Neuronal stem cell (in vitro differentiated cells): ENCODE measurements at regions not wholly inside any gene's neighbourhood (a gene's known extent, or its start where the extent isn't known, plus 50 kb on each side); places are given as distances from the start of the nearest gene placed in this dataset.
A peak's percentile ranks its signal among the peaks of the same experiment; 100 is the strongest.
"Not testable (repeated sequence)": the region's sequence is repeated elsewhere in the genome, so short reads cannot be mapped to it uniquely, and the experiment has no call there.

Source experiments
- DNase-seq: peaks from one replicate; pipeline ENCODE4 v3.0.0-alpha.2; 2013; ENCODE audit warnings: low spot score
- H2AFZ ChIP-seq: one replicate; pipeline ENCODE4 v1.6.1; 2013; ENCODE audit warnings: mild to moderate bottlenecking, low read length, inconsistent platforms
- H2AK5ac ChIP-seq: 2 replicates; pipeline ENCODE4 v1.6.1; 2013; ENCODE audit warnings: low read depth, mild to moderate bottlenecking, inconsistent platforms, low read length, moderate library complexity, mixed read lengths
- H2BK120ac ChIP-seq: 2 replicates; pipeline ENCODE4 v1.6.1; 2013; ENCODE audit warnings: low read depth, mild to moderate bottlenecking, inconsistent platforms, low read length, moderate library complexity, mixed read lengths
- H2BK12ac ChIP-seq: one replicate; pipeline ENCODE4 v1.6.1; 2013; ENCODE audit warnings: low read length, inconsistent platforms
- H2BK15ac ChIP-seq: 2 replicates; pipeline ENCODE4 v1.6.1; 2013; ENCODE audit warnings: mild to moderate bottlenecking, low read length, inconsistent platforms, mixed read lengths
- H2BK5ac ChIP-seq: one replicate; pipeline ENCODE4 v1.6.1; 2013; ENCODE audit warnings: inconsistent platforms, mild to moderate bottlenecking, low read length, moderate library complexity
- H3K14ac ChIP-seq: one replicate; pipeline ENCODE4 v1.6.1; 2013; ENCODE audit warnings: low read length, inconsistent platforms
- H3K18ac ChIP-seq: 2 replicates; pipeline ENCODE4 v1.6.1; 2013; ENCODE audit warnings: low read length, inconsistent platforms
- H3K23ac ChIP-seq: 2 replicates; pipeline ENCODE4 v1.6.1; 2013; ENCODE audit warnings: low read depth, mild to moderate bottlenecking, mixed read lengths, low read length, inconsistent platforms; ENCODE audit not compliant: poor library complexity
- H3K27ac ChIP-seq: replicated peaks from 3 replicates; pipeline ENCODE4 v1.5.1; 2013; ENCODE audit warnings: low read length, inconsistent platforms
- H3K27me3 ChIP-seq, 3 experiments: 2 replicates each; pipeline ENCODE4 v1.6.1; 2013; ENCODE audit warnings: low read length in 3 of 3, mild to moderate bottlenecking in 2 of 3, inconsistent platforms in 1 of 3, low read depth in 1 of 3, mixed read lengths in 1 of 3, moderate library complexity in 1 of 3; ENCODE audit not compliant: control insufficient read depth in 3 of 3, insufficient read depth in 3 of 3
- H3K36me3 ChIP-seq, 2 donors: replicated peaks in 1 of 2; 2 replicates each; pipeline ENCODE4 v1.6.1; 2013; ENCODE audit warnings: low read length in 2 of 2; ENCODE audit not compliant: control insufficient read depth in 2 of 2, insufficient read depth in 2 of 2
- H3K4ac ChIP-seq: 2 replicates; pipeline ENCODE4 v1.6.1; 2013; ENCODE audit warnings: inconsistent platforms, mild to moderate bottlenecking, low read length, moderate library complexity
- H3K4me1 ChIP-seq, 2 donors: 1 replicate in 1 of 2; 2 replicates in 1 of 2; pipeline ENCODE4 v1.6.1; 2013; ENCODE audit warnings: low read length in 2 of 2, low read depth in 1 of 2; ENCODE audit not compliant: control insufficient read depth in 2 of 2, insufficient read depth in 1 of 2
- H3K4me2 ChIP-seq: one replicate; pipeline ENCODE4 v1.6.1; 2013; ENCODE audit warnings: mild to moderate bottlenecking, low read length, inconsistent platforms; ENCODE audit not compliant: insufficient read depth, poor library complexity, severe bottlenecking
- H3K4me3 ChIP-seq, 2 donors: 2 replicates each; pipeline ENCODE4 v1.5.1; 2013; ENCODE audit warnings: low read length in 2 of 2, mild to moderate bottlenecking in 2 of 2, inconsistent platforms in 1 of 2, moderate library complexity in 1 of 2
- H3K79me1 ChIP-seq: one replicate; pipeline ENCODE4 v1.6.1; 2013; ENCODE audit warnings: low read depth, mild to moderate bottlenecking, inconsistent platforms, low read length, moderate library complexity
- H3K9ac ChIP-seq: one replicate; pipeline ENCODE4 v1.6.1; 2013; ENCODE audit warnings: mild to moderate bottlenecking, low read depth, low read length, inconsistent platforms; ENCODE audit not compliant: poor library complexity
- H3K9me3 ChIP-seq, 2 donors: replicated peaks in 1 of 2; 2 replicates each; pipeline versions ENCODE3 to v1.6.1; 2013; ENCODE audit warnings: low read length in 2 of 2, mild to moderate bottlenecking in 2 of 2, inconsistent platforms in 1 of 2, low read depth in 1 of 2, mixed read lengths in 1 of 2, moderate library complexity in 1 of 2; ENCODE audit not compliant: control insufficient read depth in 2 of 2, insufficient read depth in 1 of 2
- H4K8ac ChIP-seq: one replicate; pipeline ENCODE4 v1.6.1; 2013; ENCODE audit warnings: low read depth, mild to moderate bottlenecking, inconsistent platforms, low read length, moderate library complexity
- H4K91ac ChIP-seq: one replicate; pipeline ENCODE4 v1.6.1; 2013; ENCODE audit warnings: low read length, low read depth, mild to moderate bottlenecking, inconsistent platforms; ENCODE audit not compliant: poor library complexity
- WGBS, 2 donors: extraction: QIAGEN DNeasy Blood & Tissue Kit; methylation state at CpG; one replicate each; pipeline ENCODE4 v1.1.7; 2013; ENCODE audit warnings: missing lambda C conversion rate in 2 of 2, mixed read lengths in 1 of 2; ENCODE audit not compliant: insufficient read length in 2 of 2, insufficient replicate concordance in 1 of 2; ENCODE audit errors: extremely low coverage in 2 of 2; 5-methylcytosine and 5-hydroxymethylcytosine counted together

- H2BK15ac ChIP-seq, H4K8ac ChIP-seq, H2BK5ac ChIP-seq, H3K4me1 ChIP-seq, H3K23ac ChIP-seq, H2BK12ac ChIP-seq, H3K36me3 ChIP-seq, H4K91ac ChIP-seq, H2AFZ ChIP-seq, H3K9me3 ChIP-seq, H3K4ac ChIP-seq, H3K9ac ChIP-seq, H2BK120ac ChIP-seq, H3K14ac ChIP-seq, H3K4me2 ChIP-seq, H3K27ac ChIP-seq, H3K79me1 ChIP-seq, H2AK5ac ChIP-seq, DNase-seq, H3K27me3 ChIP-seq, H3K18ac ChIP-seq, H3K4me3 ChIP-seq: not testable (repeated sequence)
- WGBS, 2 donors, result no CpG with 5 or more reads among the region's 11 CpGs
These were observed 162.2 kb downstream of the LAT start for GRCh38 chr16:29146808-29147643.

GRCh38 chr16:29146266-29146665, 161.4 kb downstream of the LAT start:
- Histone ChIP-seq H3K4me1 (no peaks in the 10 kb centered on the region), H3K79me1 (no peaks in the 10 kb centered on the region), H3K27me3 (no peaks in the 10 kb centered on the region), H3K18ac (no peak overlapping the region), H3K36me3 (no peaks in the 10 kb centered on the region), H4K91ac (no peak overlapping the region), H3K23ac (no peak overlapping the region), H2AFZ (no peak overlapping the region), H3K14ac (no peak overlapping the region), H2BK120ac (no peak overlapping the region), H3K4ac (no peak overlapping the region), H3K27ac (no peak overlapping the region), H3K4me2 (no peak overlapping the region), H3K9ac (no peak overlapping the region), H2AK5ac (no peak overlapping the region), H2BK5ac (no peak overlapping the region), H3K4me3 (no peak overlapping the region), H2BK12ac (no peak overlapping the region), H2BK15ac (no peak overlapping the region), H4K8ac (no peak overlapping the region), H3K9me3 (no peaks in the 10 kb centered on the region)
- DNase-seq, result no peak
- WGBS, 2 donors, result no CpG with 5 or more reads among the region's 15 CpGs

- not testable (repeated sequence) for H4K8ac ChIP-seq, H3K9me3 ChIP-seq, H3K27ac ChIP-seq, H3K36me3 ChIP-seq, H2BK5ac ChIP-seq, H3K4me1 ChIP-seq, DNase-seq, H3K9ac ChIP-seq, H4K91ac ChIP-seq, H3K4me3 ChIP-seq, H2AK5ac ChIP-seq, H3K4ac ChIP-seq, H3K23ac ChIP-seq, H2BK15ac ChIP-seq, H3K14ac ChIP-seq, H2BK120ac ChIP-seq, H3K4me2 ChIP-seq, H3K27me3 ChIP-seq, H3K79me1 ChIP-seq, H2AFZ ChIP-seq
- peak overlapping the region; percentile 10 for H2BK12ac ChIP-seq
- WGBS, 2 donors, result no CpG with 5 or more reads among the region's 15 CpGs
- peak overlapping the region; percentile 57 for H3K18ac ChIP-seq
These were observed 160.8 kb downstream of the LAT start for GRCh38 chr16:29145486-29146225.

- not testable (repeated sequence) for DNase-seq, H3K36me3 ChIP-seq, H3K4me3 ChIP-seq, H3K4ac ChIP-seq, H3K18ac ChIP-seq, H3K4me2 ChIP-seq, H3K14ac ChIP-seq, H2AK5ac ChIP-seq, H3K27me3 ChIP-seq, H3K9me3 ChIP-seq, H2BK120ac ChIP-seq, H2BK5ac ChIP-seq, H3K23ac ChIP-seq, H3K79me1 ChIP-seq, H4K8ac ChIP-seq, H3K4me1 ChIP-seq, H2AFZ ChIP-seq, H2BK12ac ChIP-seq, H4K91ac ChIP-seq, H3K9ac ChIP-seq, H3K27ac ChIP-seq, H2BK15ac ChIP-seq
- no CpG with 5 or more reads among the region's 12 CpGs for WGBS, 2 donors
These were observed 160.2 kb downstream of the LAT start for GRCh38 chr16:29145086-29145485.
